GM19463 (cell line): ENCODE measurements at regions not wholly inside any gene's neighbourhood (a gene's known extent, or its start where the extent isn't known, plus 50 kb on each side); places are given as distances from the start of the nearest gene placed in this dataset.

Source experiments
- ATAC-seq: cut with Tn5 transposase; IDR thresholded peaks from one replicate; pipeline ENCODE4 v1.9.1; 2021; ENCODE audit warnings: mild to moderate bottlenecking, moderate library complexity; ENCODE audit not compliant: unreplicated experiment

DNA sequence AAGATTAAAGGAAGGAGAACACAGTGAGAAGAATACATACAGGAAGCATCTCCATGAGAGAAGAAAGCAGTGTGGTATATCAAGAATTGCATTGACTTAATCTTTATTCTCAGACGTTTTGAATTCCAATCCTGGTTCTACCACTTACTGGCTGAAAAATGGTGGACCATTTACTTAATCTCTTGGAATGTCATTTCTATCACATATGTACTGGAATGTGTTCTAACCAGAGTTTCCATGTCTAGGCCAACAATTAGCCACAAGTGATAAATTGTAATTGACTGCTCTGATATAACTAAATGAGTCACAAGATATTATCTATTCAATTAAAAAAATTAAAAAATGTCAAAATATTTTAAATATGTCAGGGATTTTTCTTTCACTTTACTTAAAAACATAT lies 626.1 kb downstream of the PTPRC start:
- ATAC-seq = no peak

- ATAC-seq = no peak
Measured at GRCh38 chr1:199265319-199265718, 626.5 kb downstream of the PTPRC start.

DNA sequence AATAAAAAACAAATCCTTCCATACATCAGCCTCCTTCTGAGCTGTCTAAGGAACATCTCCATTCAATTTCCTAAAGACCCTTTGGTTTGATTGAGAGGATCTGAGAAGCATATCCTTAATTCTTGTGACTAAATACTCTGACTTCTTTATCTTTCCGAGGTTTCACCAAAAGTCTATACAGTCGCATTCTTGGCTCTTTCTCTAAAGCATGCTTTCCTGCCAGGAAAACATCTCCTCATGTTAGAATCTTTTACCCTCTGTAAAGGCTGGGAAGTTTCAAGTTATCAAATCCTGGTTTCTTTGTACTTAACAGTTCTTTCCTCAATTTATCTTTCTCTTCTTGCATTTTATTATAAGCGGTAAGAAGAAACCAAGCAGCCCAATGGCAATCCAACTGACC lies 630.4 kb downstream of the PTPRC start:
- ATAC-seq = no peak

GRCh38 chr1:199272139-199272544 lies 633.3 kb downstream of the PTPRC start:
- ATAC-seq = no peak

DNA sequence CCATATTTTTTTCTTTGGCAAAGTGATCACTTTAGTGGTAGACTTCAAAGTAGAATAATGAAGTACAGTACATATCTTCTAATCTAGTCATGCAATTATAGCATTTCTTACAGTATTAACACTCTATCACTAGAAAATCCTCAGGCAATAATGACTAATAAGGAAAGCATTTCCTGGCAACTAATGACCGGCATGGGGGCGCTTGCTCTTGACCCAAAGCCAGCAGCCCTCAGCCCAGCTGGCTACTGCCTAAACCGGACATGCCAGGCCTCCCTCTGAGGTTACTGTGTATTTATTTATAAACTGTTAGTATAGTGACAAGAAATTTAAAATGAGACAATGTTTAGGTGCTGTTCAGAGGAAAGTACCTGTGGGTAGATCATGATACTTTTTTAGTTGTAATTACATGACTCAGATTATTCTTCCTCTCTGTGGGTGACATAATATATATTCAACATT lies 633.8 kb downstream of the PTPRC start:
- ATAC-seq = peak; percentile 90

- peak; percentile 37 for ATAC-seq
Measured at GRCh38 chr1:199273837-199274379, 635.1 kb downstream of the PTPRC start.

DNA sequence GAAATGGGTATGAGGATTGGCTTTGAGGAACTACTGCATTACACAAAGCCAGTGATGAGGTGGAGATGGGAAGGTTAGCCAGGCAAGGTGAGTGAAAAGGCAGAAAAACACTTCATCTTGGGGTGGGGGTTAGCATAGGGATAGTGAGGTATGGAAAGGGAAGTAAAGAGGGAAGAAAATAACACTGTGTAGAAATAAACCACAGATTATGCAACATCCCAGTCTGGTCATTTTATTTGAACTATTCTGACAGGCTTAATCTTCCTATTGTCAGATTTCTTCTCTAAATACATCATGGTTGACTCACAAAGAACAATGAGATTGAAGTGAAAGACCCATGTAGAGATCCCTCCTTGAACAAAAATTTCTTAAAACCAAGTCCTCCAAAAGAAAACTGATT lies 640.2 kb downstream of the PTPRC start:
- no peak for ATAC-seq

- ATAC-seq = peak; percentile 87
Measured at GRCh38 chr1:199279872-199280645, 641.2 kb downstream of the PTPRC start.

GRCh38 chr1:199282751-199283305 lies 644.0 kb downstream of the PTPRC start:
- no peak for ATAC-seq

DNA sequence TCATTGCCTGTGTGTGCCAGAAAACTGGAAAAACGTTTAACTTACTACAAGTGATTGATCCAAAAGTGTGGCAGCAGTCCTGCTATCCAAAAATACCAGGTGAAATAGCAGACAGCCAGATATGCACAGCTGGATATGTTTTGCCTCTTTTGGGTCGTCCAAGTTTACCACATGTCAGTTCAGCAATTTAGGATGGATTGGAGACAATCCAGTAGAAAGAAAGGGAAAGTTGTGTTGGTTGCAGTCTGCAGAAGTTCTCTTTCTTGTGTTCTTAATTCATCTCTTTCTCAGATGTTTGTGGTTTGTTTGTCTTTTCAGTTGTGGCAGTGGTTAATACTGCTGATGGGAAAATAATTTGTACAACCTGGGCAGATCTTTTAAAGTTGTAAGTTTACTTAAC lies 645.0 kb downstream of the PTPRC start:
- no peak for ATAC-seq

DNA sequence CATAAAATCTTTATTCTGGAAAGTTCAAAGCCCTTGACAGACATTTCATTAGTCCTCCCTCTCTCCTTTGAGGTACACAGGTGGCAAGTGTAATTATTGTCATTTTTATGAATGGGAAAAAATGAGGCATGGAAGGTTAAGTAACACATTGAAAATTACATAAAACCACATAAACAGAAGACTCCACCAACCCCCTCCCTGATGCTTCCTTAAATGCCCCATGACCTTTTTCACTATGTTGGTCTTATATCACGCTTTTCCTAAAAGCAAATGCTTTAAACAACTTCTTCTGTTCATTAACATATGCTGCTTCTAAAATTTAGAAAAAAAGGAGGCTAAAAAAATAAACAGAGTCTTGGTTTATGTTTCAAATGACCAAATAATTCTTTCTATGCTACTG lies 648.4 kb downstream of the PTPRC start:
- ATAC-seq = no peak

DNA sequence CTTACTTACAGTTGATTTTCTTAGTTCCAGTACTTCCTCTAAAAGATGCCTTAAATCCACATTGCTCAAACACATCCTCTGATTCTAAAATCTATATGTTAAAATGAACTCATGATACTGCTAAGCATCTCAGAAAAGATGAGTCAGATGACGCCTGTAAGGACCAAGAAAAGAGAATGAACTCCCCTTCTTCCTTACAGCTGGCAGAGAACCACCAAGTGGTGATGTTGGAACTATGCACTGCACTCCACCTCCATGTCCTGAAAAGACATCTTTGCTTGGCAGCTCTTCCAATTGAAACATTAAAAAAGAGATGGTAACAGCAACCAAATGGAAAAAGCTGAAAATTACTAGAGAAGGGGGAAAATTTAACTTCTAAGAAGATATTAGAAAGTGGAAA lies 648.8 kb downstream of the PTPRC start:
- no peak for ATAC-seq

- ATAC-seq = no peak
Measured at GRCh38 chr1:199290186-199290585, 651.3 kb downstream of the PTPRC start.

DNA sequence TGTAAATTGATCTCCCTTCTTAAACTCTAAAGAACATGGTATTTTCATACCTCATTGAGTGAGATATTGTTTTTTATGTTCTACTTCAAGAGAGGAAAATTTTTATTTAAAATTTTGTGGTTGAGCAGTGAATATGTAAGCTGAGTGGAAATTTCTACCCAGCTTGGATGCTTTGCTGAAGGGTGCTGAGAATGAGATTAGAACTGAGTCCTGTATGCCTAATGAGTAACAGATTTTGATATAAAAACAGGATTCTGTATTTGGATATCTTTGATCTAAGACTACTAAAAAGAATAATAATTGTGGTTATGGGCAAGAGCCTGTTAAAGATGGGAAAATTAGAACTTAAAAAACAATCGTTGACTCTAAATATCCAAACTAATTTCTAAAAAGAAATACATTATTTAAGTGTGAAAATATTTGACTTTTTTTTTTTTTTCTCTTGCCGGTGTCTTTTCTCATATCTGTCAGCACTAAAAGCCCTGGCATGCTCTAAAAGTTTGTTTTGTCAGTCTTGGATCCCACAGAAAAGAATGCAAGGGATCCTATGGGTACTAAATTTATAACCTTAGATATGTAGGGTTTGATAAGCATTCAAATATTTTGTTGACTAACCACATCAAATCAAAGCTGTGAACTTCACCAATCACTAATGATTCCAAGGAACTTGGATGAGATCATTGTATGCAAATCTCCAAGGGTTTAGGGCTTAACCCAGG lies 652.3 kb downstream of the PTPRC start:
- no peak for ATAC-seq

- ATAC-seq = no peak
Measured at GRCh38 chr1:199292896-199293295, 654.1 kb downstream of the PTPRC start.

- ATAC-seq = no peak
Measured at GRCh38 chr1:199295107-199295506, 656.3 kb downstream of the PTPRC start.

DNA sequence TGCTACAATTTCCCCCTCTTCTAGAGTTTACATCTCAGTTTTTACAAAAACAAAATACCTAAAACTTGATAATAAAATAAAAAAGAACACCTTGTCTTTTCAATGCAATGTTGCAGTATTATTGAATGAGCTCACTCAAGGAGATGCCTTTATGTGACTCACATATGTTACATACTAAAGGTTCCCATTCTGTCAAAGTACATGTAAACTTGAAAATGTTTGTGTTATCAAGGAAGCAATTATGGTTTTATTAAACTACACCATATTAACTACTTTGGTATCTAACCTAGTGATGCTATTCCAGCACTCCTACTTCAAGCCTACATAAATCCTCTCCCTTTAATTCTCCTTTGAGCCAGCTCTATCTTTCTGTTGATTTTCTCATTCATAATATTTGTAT lies 658.3 kb downstream of the PTPRC start:
- no peak for ATAC-seq

DNA sequence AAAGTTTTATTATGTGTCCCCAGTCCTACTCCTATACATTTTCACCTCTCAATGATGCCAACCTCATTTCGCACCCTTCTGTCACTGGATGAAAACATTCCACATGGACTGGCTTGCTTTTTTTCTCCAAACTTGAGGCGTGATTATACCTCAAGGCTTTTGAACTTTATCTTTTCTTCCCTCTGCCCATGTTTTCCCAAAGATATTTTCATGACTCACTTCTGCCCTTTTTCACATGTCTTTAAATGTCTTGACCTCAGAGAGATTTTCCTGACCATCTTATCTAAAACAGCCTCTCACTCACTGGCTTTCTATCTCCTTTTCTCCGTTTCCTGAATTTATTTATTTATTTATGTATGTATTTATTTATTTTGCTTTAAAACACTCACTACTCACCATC lies 659.0 kb downstream of the PTPRC start:
- ATAC-seq = no peak

DNA sequence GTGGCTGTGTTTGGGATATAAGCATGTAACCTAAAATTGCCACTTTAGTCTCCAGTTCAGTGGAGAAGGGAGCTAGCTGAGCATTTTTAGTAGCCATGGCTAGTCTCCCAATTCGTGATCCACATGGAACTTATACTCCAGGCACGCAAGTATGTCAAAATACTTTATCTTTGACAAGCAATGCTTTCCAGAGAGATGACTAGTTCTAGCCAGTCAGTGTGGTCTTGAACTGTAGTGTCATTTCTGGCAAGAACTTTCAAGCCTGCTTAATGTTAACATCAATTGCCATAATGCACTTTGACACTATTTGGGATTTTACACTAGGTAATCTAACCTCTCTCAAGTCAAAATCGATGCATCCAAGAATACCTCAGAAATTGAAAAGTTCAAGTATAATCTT lies 660.0 kb downstream of the PTPRC start:
- no peak for ATAC-seq

DNA sequence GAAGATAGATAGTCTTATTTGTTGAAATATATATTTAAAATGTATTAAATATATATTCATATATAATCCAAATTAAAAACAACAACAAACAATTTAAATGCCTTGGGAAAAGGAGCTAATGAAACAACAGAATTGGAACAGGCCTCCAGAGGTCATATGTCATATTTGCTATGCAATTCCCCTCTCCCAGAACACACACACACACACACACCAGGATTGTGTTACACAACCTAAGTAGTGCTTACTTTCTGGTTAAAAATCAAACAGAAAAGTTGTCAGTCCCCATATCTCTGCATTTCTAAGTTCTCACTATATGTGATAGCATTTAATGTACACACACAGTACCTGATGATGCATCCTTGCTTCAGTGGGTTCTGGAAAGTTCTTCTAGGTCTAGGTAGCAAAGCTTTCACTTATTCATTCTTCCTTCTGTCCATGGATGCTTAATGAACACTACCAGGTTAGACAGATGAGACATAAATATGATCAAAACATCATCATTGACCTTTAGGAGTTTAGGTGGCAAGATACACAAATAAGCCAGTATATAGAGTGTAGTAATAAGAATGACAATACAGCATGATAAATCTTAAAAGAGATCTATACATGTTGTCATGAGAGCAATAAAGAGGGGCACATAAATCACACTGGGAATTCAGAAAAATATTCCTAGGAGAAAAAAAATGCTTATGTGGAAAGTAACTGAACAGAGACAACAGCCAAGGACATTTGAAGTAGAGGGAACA lies 662.8 kb downstream of the PTPRC start:
- ATAC-seq = no peak

DNA sequence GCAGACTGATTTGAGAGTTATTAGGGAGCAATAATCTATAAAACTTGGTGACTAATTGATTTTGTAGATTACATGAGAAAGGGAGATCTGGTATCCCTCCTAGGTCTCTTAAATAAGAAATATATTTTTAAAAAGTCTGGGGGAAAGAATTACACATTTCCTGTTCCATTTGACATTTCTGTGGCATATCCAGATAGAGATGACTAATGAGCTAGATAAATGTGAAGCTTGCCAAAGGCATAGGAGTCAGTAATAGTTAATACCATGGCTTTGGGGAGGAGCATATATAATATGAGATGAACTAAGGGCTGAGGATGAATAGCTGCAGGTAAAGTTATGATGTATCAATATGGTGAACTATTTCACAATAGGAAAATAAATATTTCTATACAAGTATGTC lies 663.7 kb downstream of the PTPRC start:
- no peak for ATAC-seq
